ENCODE measurements at regions not wholly inside any gene's neighbourhood (a gene's known extent, or its start where the extent isn't known, plus 50 kb on each side); places are given as distances from the start of the nearest gene placed in this dataset.
"Not testable (repeated sequence)": the region's sequence is repeated elsewhere in the genome, so short reads cannot be mapped to it uniquely, and the experiment has no call there.

DNA sequence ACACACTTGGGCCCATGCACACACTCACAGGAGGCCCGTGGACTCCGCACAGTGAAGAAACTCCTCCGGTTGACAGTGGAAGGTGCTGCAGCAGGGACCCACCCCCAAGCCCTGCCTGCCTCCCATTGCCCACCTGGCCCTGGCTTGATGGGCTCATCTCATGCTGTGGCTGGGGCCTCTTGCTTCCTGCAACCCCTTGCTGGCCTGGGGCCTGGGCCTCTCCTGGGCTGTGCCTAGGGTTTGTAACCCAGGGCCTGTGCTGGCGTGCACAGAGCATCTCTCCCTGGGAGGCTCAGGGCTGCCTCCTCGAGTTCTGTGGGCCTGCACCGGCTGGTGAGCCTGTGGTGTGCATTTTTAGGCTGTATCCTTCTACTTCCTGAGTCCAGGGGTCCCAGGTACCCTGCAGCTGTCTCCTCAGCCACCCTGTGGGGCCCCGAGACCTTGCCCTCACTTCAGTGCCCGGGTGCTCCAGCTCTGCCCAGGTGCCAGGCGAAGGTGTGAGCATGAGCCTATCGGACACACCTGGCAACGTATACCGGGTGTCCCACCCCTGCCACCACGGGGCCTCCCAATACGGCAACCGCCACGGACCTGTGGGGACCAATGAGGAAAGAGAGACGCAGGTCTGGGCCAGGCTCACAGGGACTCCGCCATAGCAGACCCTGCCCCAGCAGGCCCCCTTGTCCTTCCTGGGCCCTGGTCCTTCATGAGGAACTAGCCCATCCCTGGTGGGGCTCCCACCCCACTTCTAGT lies 158.3 kb upstream of the POTEB2 start:
- DNase-seq (ENCODE audit: low read depth), result not testable (repeated sequence)

- DNase-seq (ENCODE audit: low read depth), result not testable (repeated sequence)
These were observed 152.1 kb upstream of the POTEB2 start for GRCh38 chr15:21018176-21018575.

DNA sequence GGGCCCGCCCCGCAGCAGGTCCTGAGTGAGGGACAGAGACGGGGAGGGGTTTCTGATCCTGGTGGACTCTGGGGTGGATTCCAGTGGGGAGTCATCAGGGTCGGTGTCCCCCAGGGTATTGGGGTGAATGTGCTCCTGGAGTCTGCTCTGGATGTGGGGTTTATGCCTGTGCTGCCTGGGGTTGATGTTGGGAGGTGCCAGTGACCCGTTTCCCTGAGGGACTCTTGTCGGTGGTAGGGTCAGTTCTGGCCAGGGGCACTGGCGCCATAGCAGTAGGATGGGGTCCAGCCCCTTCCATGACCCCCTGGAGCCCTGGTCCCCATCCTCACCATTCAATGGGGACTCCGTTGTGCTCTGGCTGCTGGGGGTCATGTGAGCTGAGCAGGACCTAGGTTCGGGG lies 151.2 kb upstream of the POTEB2 start:
- DNase-seq (ENCODE audit: low read depth), result not testable (repeated sequence)

DNA sequence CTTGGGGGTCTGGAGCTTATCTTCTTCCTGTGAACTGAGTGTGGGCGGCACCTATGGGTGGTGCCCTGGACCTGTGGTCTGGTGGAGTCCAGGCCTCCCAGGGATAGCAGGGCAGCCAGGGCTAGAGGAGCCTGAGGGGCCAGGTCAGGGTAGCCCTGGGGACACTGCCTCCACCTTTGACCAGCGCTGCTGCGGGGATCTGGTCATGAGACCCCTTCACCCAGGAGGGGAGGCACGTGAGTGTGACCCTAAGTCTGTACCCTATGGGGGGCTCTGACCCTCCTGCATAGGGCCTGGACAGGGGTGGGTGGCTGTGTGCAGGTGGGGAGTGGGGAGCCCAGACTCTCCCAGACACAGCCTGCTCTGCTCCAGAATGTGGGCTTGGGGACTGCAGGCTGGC lies 150.5 kb upstream of the POTEB2 start:
- DNase-seq (ENCODE audit: low read depth), result not testable (repeated sequence)

DNA sequence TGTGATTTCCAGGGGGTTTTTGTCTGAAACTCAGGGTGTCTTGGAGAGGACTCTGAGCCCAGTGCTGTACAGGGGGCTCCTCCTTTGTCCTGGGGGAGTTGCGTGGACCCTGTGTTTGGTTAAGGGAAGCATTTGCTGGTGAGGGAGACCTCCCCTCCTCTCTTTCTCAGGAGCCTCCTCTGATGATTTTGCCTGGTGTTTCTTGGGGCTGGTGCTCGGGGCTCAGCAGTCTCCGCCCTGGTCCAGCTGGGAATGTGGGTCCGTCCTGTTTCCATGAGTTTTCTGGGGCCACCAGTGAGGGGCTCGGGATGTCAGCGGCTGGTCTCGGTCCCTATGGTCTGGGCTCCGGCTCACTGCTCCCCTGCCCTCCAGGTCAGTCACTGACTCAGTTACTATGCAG lies 149.1 kb upstream of the POTEB2 start:
- DNase-seq (ENCODE audit: low read depth), result not testable (repeated sequence)

DNA sequence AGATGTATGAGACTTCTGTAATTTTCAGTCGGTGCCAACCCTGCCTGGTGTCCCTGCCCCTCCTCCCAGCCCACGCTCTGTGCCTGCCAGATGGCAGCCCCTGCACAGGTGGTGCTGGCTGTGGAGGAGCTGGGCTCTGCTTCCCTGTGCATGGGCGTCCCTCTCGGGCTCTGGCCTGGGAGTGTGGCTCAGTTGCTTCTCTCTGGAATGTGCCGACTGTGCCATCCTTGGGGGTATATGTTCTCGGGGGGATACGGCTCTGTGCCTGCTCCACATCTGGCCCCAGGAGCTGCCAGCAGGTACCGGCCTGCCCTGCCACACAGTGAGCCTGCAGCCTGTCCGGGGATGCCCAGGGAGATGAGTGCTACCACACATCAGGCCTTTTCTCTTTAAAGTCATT lies 147.2 kb upstream of the POTEB2 start:
- DNase-seq (ENCODE audit: low read depth), result not testable (repeated sequence)

- DNase-seq (ENCODE audit: low read depth), result not testable (repeated sequence)
These were observed 143.5 kb upstream of the POTEB2 start for GRCh38 chr15:21009651-21010050.

DNA sequence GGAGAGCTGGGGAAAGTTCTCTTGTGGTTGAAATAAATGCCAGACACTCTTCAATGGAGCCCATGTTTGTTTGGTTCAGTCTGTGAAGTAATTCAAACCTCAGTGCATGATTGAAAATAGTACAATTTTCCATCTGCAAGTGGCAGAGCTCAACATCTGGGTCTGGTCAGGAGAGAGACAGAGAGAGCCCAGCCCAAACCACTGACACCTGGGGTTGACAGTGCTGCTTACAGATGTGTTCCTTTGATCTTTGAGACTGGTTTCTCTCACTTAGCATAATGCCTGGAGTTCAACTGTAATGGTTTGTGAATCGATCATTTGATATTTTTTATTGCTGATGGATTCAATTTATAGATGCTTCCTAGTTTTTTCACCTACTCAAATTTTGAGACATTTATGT lies 137.3 kb upstream of the POTEB2 start:
- DNase-seq (ENCODE audit: low read depth), result not testable (repeated sequence)

- DNase-seq (ENCODE audit: low read depth), result not testable (repeated sequence)
These were observed 135.8 kb upstream of the POTEB2 start for GRCh38 chr15:21001950-21002349.

DNA sequence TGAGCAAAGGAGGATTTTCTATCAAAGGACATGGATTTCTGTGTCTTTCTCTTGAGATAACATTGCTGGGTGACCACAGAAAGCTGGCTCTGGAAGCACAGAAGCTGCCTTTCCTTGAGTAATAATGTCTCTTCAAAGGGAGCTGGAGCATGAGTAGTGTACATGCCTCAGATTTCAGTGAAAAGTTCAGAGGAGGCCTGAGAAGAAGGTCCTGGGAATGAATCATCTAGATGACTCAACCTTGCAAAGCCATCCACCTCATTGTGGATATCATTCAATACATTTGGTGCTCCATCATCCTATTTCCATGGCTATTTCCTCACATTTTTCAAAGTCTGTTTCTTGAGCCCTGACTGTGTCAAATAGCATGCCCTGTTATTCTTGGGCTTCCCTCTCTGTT lies 125.6 kb upstream of the POTEB2 start:
- not testable (repeated sequence) for DNase-seq (ENCODE audit: low read depth)

DNA sequence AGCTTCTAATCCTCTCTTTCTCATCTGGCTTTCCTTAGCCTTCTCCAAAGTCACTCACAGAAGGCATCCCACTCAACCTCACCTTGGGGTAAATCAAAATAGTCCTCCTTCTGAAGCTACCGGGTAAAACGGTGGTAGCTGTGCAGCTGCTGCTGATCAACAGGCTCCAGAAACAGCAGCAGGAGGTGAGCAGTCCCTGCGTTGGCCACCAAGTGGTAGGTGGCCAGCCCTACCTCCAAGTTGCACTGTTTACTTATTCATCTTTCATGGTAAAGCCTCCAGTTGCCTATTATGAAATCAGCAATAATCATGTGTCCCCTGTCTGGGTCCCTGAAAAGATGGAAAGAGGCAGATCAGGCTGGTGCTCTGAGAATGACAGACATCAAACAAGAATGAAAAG lies 125.1 kb upstream of the POTEB2 start:
- not testable (repeated sequence) for DNase-seq (ENCODE audit: low read depth)

- not testable (repeated sequence) for DNase-seq (ENCODE audit: low read depth)
These were observed 120.7 kb upstream of the POTEB2 start for GRCh38 chr15:20986775-20987174.

DNA sequence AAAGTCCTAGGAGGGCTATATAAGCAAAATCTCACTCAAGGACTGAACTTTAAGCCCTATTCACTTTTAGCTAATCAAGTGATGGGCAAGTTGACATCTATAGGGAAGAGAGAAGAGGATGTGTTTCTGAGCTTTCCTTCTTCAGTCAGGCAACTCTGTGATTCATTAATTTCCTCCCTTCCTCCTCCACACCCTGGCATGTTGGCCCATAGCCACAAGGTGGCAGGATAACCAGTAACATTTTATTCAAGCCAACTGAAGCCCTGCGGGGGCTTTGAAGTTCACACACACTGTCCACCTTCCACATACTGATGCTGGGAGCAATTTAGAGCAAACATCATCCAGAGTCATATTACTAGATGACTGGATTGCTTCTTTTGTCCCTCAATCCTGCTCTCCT lies 111.9 kb upstream of the POTEB2 start:
- DNase-seq (ENCODE audit: low read depth), result not testable (repeated sequence)

DNA sequence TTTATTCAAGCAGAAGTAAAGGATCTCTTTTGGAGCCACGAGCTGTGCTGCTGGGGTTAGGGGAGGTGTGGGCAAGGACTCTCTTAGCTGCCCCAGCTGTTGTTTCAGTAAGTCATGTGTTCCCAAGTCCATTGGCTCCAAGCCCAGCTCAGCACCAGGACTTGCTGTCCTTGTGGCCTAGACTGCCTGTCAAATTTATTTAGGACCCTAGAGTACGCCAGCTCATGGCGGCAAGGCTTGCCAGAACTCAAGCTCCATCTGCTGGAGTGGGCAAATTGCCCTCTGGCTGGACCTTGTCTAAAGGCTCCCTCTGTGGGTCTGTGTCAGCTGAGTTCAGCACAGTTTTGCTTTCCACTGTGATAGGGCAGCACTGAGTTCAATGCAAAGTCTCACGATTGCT lies 106.6 kb upstream of the POTEB2 start:
- DNase-seq (ENCODE audit: low read depth), result not testable (repeated sequence)

DNA sequence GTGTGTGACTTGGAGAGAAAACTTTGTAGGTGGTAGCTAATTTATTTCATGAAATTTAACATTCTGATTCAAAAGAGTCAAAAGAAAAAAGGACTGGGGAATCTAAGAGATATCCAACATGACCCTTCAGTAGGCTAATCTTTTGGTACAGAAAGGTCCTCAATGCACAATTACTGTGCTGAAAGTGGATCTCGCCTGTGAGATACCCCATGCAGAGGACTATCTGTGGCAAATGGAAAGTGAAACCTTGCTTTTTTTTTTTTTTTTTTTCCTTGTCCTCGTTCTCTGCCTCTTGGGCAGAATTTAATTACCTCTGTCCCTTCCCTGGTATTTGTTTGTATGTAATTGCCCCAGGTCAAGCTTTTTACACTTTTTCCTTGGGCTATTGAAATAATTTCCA lies 93.2 kb upstream of the POTEB2 start:
- not testable (repeated sequence) for DNase-seq (ENCODE audit: low read depth)

- not testable (repeated sequence) for DNase-seq (ENCODE audit: low read depth)
These were observed 63.2 kb upstream of the POTEB2 start for GRCh38 chr15:20929322-20929721.
